SK-N-SH treated with all-trans-retinoic acid at 6 μM for 48 hours (cell line): ENCODE measurements at regions not wholly inside any gene's neighbourhood (a gene's known extent, or its start where the extent isn't known, plus 50 kb on each side); places are given as distances from the start of the nearest gene placed in this dataset.

ENCODE experiments used
- ATAC-seq: fragments of 200-7000 bp; cut with Tn5 transposase; 3 replicates; pipeline ENCODE4 v1.9.1; 2020; ENCODE audit warnings: mild to moderate bottlenecking, moderate library complexity
- BACH2 ChIP-seq: fragments of 250-450 bp; sonication (Bioruptor Pico); IDR thresholded peaks from 2 replicates; pipeline ENCODE4 v1.9.0; 2021; ENCODE audit warnings: mild to moderate bottlenecking, borderline replicate concordance
- CSDC2 ChIP-seq: fragments of 250-450 bp; sonication (Bioruptor Pico); IDR thresholded peaks from 2 replicates; pipeline ENCODE4 v1.5.0; 2020; ENCODE audit warnings: mild to moderate bottlenecking, moderate library complexity
- GLIS3 ChIP-seq: fragments of 250-450 bp; sonication (Bioruptor Pico); IDR thresholded peaks from 2 replicates; pipeline ENCODE4 v1.5.0; 2020; ENCODE audit warnings: mild to moderate bottlenecking, moderate library complexity
- RARB ChIP-seq: fragments of 250-450 bp; sonication (Bioruptor Pico); IDR thresholded peaks from 2 replicates; pipeline ENCODE4 v1.8.0; 2021; ENCODE audit warnings: mild to moderate bottlenecking, moderate library complexity
- SNAI2 ChIP-seq: fragments of 250-450 bp; sonication (Bioruptor Pico); IDR thresholded peaks from 2 replicates; pipeline ENCODE4 v1.5.0; 2020; ENCODE audit warnings: mild to moderate bottlenecking, moderate library complexity
- TCF4 ChIP-seq: fragments of 250-450 bp; sonication (Bioruptor Pico); IDR thresholded peaks from 2 replicates; pipeline ENCODE4 v1.8.0; 2021; ENCODE audit warnings: mild to moderate bottlenecking, moderate library complexity, borderline replicate concordance
- ZC3H10 ChIP-seq: fragments of 250-450 bp; sonication (Bioruptor Pico); IDR thresholded peaks from 2 replicates; pipeline ENCODE4 v1.5.1; 2021; ENCODE audit warnings: mild to moderate bottlenecking, moderate library complexity
- ZFP3 ChIP-seq: fragments of 250-450 bp; sonication (Bioruptor Pico); IDR thresholded peaks from 2 replicates; pipeline ENCODE4 v1.5.0; 2020; ENCODE audit warnings: mild to moderate bottlenecking, moderate library complexity
- ZFP30 ChIP-seq: fragments of 450-650 bp; formaldehyde crosslinking; IDR thresholded peaks from 2 replicates; pipeline ENCODE4 v1.5.0; 2022; ENCODE audit warnings: mild to moderate bottlenecking, moderate library complexity
- ZNF70 ChIP-seq: fragments of 450-650 bp; formaldehyde crosslinking; IDR thresholded peaks from 2 replicates; pipeline ENCODE4 v1.5.0; 2020; ENCODE audit warnings: mild to moderate bottlenecking, moderate library complexity
- TF ChIP-seq, protein P1 (sequence below): fragments of 250-450 bp; sonication (Bioruptor Pico); IDR thresholded peaks from 2 replicates; pipeline ENCODE4 v1.5.0; 2020; ENCODE audit warnings: mild to moderate bottlenecking, moderate library complexity
- TF ChIP-seq, protein P2 (sequence below): fragments of 250-450 bp; sonication (Bioruptor Pico); IDR thresholded peaks from 2 replicates; pipeline ENCODE4 v1.8.0; 2021; ENCODE audit warnings: low read depth, mild to moderate bottlenecking, moderate library complexity, borderline replicate concordance

DNA sequence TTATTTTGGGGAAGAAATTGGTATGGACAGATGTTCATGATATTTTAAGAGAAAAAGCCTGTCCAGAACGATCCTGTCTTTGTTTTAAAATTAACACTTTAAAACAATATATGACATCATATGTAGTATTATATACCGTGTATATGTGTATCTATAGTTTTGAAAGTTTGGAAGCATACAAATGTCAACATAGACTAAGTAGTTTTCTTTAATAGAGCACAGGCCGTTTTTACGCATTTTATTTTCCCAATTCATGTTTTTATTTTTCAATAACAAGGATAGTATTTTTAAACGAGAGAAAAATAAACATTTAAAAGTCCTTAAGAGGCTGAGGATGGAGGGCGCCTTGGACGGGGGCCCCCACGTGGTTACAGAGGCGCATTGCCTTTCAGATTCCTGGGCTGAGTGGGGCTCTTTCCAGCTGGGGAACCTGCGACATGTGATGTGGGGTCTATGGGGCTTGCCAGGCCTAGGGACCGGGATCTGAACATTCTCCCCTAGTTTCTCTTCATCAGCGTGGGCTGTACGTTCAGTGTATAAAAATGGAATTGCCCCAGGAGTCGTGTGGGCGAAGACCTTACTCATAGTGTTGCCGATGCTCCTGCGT, 127.8 kb upstream of the ZNF746 start:
- ATAC-seq = no peak
- no peak for TF ChIP-seq RARB (CRISPR knock-in tag)
- no peak for TF ChIP-seq CSDC2 (CRISPR knock-in tag)
- TF ChIP-seq ZNF70 (CRISPR knock-in tag) = 0 out of 2 replicates have a peak, but pooled peaks have one; percentile 26
- TF ChIP-seq, all 23 proteins: peak for 1

DNA sequence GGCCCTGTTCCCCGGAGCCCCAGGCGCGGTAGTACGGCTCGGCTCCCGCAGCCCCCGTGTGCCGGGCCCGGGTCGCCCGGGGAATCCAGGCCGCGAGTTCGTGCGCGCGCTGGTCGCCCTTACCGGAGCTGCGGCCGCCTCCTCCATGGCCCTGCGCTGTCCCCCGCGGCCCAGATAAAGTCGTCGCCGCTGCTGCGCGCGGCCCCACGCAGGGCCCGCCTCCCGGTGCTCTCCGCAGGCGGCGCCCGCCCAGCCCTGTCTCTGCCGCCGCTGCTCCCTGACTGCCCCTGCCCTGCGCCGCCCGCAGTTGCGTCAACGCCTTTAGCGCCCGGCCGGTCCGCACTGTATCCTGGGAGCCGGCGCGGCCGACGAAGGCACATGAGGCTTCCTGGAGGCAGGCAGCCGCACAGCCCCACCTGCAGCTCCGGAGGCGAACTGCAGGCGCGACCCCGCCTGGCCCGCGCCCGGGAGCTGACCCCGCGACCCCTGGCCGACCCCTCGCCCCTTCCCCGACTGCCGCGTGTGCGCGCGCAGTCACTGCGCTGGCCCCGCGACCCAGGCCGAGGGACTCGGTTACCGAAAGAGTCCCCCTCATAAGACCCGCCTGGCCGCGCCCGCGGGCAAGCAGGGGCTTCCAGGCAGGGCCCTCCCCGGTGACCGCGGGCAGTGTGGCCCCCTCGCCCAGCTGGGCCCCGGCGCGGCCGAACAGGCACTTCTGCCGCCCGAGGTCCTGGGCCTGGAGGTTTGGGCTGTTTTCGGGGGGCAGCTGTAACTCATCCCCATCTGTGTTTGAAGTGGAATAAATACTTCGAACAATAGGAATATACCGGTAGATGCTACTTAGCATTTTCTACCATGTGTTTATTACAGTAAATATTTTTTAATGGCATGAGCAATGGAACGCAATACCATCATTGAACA, 127.1 kb upstream of the ZNF746 start:
- TF ChIP-seq BACH2 (CRISPR knock-in tag) (0 out of 2 replicates have a peak, but pooled peaks have one; percentile 55), ZC3H10 (CRISPR knock-in tag) (no peak), ZFP3 (CRISPR knock-in tag) (peak; percentile 75; the same call in 1 of the 2 replicates), TCF4 (CRISPR knock-in tag) (no peak), ZNF70 (CRISPR knock-in tag) (peak; percentile 9; the same call in 1 of the 2 replicates), GLIS3 (peak; percentile 6; the same call in 1 of the 2 replicates), SNAI2 (CRISPR knock-in tag) (peak; percentile 89; the same call in 1 of the 2 replicates)
- TF ChIP-seq, protein P1, sequence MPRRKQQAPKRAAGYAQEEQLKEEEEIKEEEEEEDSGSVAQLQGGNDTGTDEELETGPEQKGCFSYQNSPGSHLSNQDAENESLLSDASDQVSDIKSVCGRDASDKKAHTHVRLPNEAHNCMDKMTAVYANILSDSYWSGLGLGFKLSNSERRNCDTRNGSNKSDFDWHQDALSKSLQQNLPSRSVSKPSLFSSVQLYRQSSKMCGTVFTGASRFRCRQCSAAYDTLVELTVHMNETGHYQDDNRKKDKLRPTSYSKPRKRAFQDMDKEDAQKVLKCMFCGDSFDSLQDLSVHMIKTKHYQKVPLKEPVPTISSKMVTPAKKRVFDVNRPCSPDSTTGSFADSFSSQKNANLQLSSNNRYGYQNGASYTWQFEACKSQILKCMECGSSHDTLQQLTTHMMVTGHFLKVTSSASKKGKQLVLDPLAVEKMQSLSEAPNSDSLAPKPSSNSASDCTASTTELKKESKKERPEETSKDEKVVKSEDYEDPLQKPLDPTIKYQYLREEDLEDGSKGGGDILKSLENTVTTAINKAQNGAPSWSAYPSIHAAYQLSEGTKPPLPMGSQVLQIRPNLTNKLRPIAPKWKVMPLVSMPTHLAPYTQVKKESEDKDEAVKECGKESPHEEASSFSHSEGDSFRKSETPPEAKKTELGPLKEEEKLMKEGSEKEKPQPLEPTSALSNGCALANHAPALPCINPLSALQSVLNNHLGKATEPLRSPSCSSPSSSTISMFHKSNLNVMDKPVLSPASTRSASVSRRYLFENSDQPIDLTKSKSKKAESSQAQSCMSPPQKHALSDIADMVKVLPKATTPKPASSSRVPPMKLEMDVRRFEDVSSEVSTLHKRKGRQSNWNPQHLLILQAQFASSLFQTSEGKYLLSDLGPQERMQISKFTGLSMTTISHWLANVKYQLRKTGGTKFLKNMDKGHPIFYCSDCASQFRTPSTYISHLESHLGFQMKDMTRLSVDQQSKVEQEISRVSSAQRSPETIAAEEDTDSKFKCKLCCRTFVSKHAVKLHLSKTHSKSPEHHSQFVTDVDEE (CRISPR knock-in tag) = peak; percentile 76
- TF ChIP-seq, protein P2, sequence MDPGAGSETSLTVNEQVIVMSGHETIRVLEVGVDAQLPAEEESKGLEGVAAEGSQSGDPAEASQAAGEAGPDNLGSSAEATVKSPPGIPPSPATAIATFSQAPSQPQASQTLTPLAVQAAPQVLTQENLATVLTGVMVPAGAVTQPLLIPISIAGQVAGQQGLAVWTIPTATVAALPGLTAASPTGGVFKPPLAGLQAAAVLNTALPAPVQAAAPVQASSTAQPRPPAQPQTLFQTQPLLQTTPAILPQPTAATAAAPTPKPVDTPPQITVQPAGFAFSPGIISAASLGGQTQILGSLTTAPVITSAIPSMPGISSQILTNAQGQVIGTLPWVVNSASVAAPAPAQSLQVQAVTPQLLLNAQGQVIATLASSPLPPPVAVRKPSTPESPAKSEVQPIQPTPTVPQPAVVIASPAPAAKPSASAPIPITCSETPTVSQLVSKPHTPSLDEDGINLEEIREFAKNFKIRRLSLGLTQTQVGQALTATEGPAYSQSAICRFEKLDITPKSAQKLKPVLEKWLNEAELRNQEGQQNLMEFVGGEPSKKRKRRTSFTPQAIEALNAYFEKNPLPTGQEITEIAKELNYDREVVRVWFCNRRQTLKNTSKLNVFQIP = no peak
- ATAC-seq = peak; percentile 99

- ATAC-seq = peak; percentile 38
- TF ChIP-seq, protein P1 (CRISPR knock-in tag) = no peak
- TF ChIP-seq, protein P2 = no peak
- TF ChIP-seq ZFP3 (CRISPR knock-in tag) (no peak), GLIS3 (no peak), ZFP30 (no peak), ZC3H10 (CRISPR knock-in tag) (no peak), RARB (CRISPR knock-in tag) (no peak)
- TF ChIP-seq, all 23 proteins: peak for 0
Measured at GRCh38 chr7:149624006-149624405, 126.4 kb upstream of the ZNF746 start.

- peak; percentile 37 for ATAC-seq
Measured at GRCh38 chr7:149623262-149623997, 125.8 kb upstream of the ZNF746 start.
